ENCODE measurements at regions not wholly inside any gene's neighbourhood (a gene's known extent, or its start where the extent isn't known, plus 50 kb on each side); places are given as distances from the start of the nearest gene placed in this dataset.

DNA sequence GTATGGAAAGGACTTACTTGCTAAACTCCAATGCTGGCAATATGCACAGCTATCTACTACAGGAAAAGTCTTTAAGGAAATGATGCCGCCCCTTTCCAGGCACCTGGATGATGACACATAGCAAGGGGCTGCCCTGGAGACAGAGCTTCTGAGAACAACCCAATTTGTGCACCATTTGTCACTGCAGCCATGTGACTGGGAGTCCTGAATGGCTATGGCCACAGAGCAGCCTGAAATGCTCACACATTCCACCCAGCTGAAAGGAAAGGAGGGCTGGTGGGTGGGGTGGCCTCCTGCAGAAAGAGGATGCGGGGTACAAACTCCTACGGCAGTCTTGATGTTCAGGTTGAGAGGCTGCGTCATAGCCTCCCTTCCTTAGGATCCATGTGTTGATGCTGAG lies 70.1 kb upstream of the FSTL4 start:
- Histone ChIP-seq H3K27me3 (replicated peaks; ENCODE audit: insufficient read depth, low read depth, low read length, poor library complexity) (peaks cover under 1% of the 10 kb centered on the region), H3K4me1 (ENCODE audit: insufficient read depth, low read length, poor library complexity, severe bottlenecking) (no peaks in the 10 kb centered on the region), H3K27ac (ENCODE audit: low read depth, low read length, poor library complexity, severe bottlenecking) (no peak overlapping the region), H3K9me3 (ENCODE audit: low read depth, low read length, poor library complexity, severe bottlenecking) (no peaks in the 10 kb centered on the region), H3K4me3 (ENCODE audit: low read depth, low read length, poor library complexity, severe bottlenecking) (no peak overlapping the region), H3K36me3 (ENCODE audit: insufficient read depth, low read length, poor library complexity, severe bottlenecking) (no peaks in the 10 kb centered on the region)
- intact Hi-C loops (cut with micrococcal nuclease; ENCODE audit: unreplicated experiment) = no loop called here
- TF ChIP-seq CTCF (conservative IDR thresholded peaks at IDR 0.05; ENCODE audit: low read depth, low read length) (no peak), EZH2 (IDR thresholded peaks at IDR 0.05; ENCODE audit: borderline replicate concordance, low read depth, low read length, poor library complexity, severe bottlenecking) (no peak)
- no peak for DNase-seq (ENCODE audit: low spot score)
- BruUV-seq (replicated peaks) = no TSS peak
- POLR2A ChIA-PET (ENCODE audit: low non-redundant PET) = interaction anchor here (0.6 kb wide), 1 partner anchor 461 kb away, joined by 15 read pairs; no protein-coding TSS in a partner anchor
- CTCF ChIA-PET = no interaction called here

- Histone ChIP-seq H3K36me3 (ENCODE audit: insufficient read depth, low read length, poor library complexity, severe bottlenecking) (no peaks in the 10 kb centered on the region), H3K27me3 (replicated peaks; ENCODE audit: insufficient read depth, low read depth, low read length, poor library complexity) (no peaks in the 10 kb centered on the region), H3K4me3 (ENCODE audit: low read depth, low read length, poor library complexity, severe bottlenecking) (no peak overlapping the region), H3K4me1 (ENCODE audit: insufficient read depth, low read length, poor library complexity, severe bottlenecking) (no peaks in the 10 kb centered on the region), H3K27ac (ENCODE audit: low read depth, low read length, poor library complexity, severe bottlenecking) (no peak overlapping the region), H3K9me3 (ENCODE audit: low read depth, low read length, poor library complexity, severe bottlenecking) (no peaks in the 10 kb centered on the region)
- POLR2A ChIA-PET (ENCODE audit: low non-redundant PET) = interaction anchor here (0.6 kb wide), 1 partner anchor 460 kb away, joined by 15 read pairs; no protein-coding TSS in a partner anchor
- CTCF ChIA-PET = no interaction called here
- TF ChIP-seq CTCF (conservative IDR thresholded peaks at IDR 0.05; ENCODE audit: low read depth, low read length) (no peak), EZH2 (IDR thresholded peaks at IDR 0.05; ENCODE audit: borderline replicate concordance, low read depth, low read length, poor library complexity, severe bottlenecking) (no peak)
- DNase-seq (ENCODE audit: low spot score) = no peak
- no TSS peak for BruUV-seq (replicated peaks)
- intact Hi-C loops (cut with micrococcal nuclease; ENCODE audit: unreplicated experiment) = no loop called here
These were observed 69.6 kb upstream of the FSTL4 start for GRCh38 chr5:133681896-133682295.

DNA sequence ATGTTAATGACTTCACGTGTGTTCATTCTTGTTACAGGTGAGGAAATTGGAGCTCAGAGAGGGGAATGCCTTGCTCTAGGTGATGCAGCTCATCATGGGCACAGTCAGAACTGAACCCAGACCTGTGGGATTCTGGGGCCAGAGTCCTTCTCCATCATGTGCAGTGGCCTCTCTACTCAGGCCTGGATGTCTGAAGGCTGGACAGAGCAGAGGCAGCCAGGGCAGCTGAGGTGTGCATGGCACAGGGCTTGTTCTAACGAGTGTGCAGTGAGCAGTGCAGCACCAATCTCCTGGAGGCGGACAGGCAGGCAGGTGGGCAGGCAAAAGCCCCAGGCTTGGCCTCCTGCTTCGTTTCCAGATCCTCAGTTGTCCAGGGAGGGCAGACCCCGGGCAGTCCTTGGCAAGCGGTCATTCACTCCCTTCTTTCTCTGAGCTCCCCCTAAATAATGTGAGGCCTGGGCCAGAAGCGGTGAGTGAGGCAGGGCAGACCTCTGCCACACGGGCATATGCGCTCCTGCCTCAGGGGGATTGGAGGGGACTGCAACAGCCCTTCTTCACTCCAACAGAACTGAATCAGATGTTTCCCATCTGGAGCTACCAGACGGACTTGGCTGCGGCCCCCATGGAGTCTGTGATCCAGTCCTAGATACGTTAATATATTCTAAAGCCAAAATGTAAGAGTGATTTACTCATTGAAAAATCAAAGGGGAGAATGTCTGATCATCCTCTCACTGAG lies 68.7 kb upstream of the FSTL4 start:
- DNase-seq (ENCODE audit: low spot score) = no peak
- intact Hi-C loops (cut with micrococcal nuclease; ENCODE audit: unreplicated experiment) = no loop called here
- Histone ChIP-seq H3K9me3 (ENCODE audit: low read depth, low read length, poor library complexity, severe bottlenecking) (no peaks in the 10 kb centered on the region), H3K4me3 (ENCODE audit: low read depth, low read length, poor library complexity, severe bottlenecking) (no peak overlapping the region), H3K4me1 (ENCODE audit: insufficient read depth, low read length, poor library complexity, severe bottlenecking) (no peaks in the 10 kb centered on the region), H3K36me3 (ENCODE audit: insufficient read depth, low read length, poor library complexity, severe bottlenecking) (no peaks in the 10 kb centered on the region), H3K27me3 (replicated peaks; ENCODE audit: insufficient read depth, low read depth, low read length, poor library complexity) (no peaks in the 10 kb centered on the region), H3K27ac (ENCODE audit: low read depth, low read length, poor library complexity, severe bottlenecking) (no peak overlapping the region)
- CTCF ChIA-PET = no interaction called here
- no TSS peak for BruUV-seq (replicated peaks)
- TF ChIP-seq EZH2 (IDR thresholded peaks at IDR 0.05; ENCODE audit: borderline replicate concordance, low read depth, low read length, poor library complexity, severe bottlenecking) (no peak), CTCF (conservative IDR thresholded peaks at IDR 0.05; ENCODE audit: low read depth, low read length) (no peak)
- POLR2A ChIA-PET (ENCODE audit: low non-redundant PET) = no interaction called here
